ENCODE measurements at regions not wholly inside any gene's neighbourhood (a gene's known extent, or its start where the extent isn't known, plus 50 kb on each side); places are given as distances from the start of the nearest gene placed in this dataset.

DNA sequence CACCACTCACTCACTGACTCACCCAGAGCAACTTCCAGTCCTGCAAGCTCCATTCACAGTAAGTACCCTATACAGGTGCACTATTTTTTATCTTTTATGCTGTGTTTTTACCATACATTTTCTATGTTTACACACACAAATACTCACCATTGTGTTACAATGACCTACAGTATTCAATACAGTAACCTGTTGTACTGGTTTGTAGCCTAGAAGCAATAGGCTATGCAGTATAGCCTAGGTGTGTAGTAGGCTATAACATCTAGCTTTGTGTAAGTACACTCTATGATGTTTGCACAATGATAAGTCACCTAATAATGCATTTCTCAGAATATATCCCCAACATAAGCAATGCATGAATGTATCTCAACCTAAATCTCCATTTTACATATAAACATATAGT lies 541.1 kb downstream of the NR2F1-AS1 start:
- no peaks in the 10 kb centered on the region for H3K9me3 ChIP-seq
- in situ Hi-C loops (cut with MboI; ENCODE audit: low pct_ligation_motif_present in 1 of 4, low pct_unique_long_range_greater_than_20kb in 1 of 4, low sequenced_read_pairs in 3 of 4) (no loop called here), intact Hi-C loops (cut with DNase I; ENCODE audit: low total_unique reads) (no loop called here)
- H3K36me3 ChIP-seq: no peaks in the 10 kb centered on the region
- no peaks in the 10 kb centered on the region for H3K4me1 ChIP-seq
- no peaks in the 10 kb centered on the region for H3K27me3 ChIP-seq
- no peak overlapping the region for H3K27ac ChIP-seq
- H3K4me3 ChIP-seq: no peak overlapping the region
- no peak for DNase-seq
- TF ChIP-seq POLR2A (IDR thresholded peaks at IDR 0.05) (no peak), EP300 (IDR thresholded peaks at IDR 0.05; ENCODE audit: low read depth) (no peak), POLR2AphosphoS5 (IDR thresholded peaks at IDR 0.05) (no peak)
- TF ChIP-seq, protein P1, sequence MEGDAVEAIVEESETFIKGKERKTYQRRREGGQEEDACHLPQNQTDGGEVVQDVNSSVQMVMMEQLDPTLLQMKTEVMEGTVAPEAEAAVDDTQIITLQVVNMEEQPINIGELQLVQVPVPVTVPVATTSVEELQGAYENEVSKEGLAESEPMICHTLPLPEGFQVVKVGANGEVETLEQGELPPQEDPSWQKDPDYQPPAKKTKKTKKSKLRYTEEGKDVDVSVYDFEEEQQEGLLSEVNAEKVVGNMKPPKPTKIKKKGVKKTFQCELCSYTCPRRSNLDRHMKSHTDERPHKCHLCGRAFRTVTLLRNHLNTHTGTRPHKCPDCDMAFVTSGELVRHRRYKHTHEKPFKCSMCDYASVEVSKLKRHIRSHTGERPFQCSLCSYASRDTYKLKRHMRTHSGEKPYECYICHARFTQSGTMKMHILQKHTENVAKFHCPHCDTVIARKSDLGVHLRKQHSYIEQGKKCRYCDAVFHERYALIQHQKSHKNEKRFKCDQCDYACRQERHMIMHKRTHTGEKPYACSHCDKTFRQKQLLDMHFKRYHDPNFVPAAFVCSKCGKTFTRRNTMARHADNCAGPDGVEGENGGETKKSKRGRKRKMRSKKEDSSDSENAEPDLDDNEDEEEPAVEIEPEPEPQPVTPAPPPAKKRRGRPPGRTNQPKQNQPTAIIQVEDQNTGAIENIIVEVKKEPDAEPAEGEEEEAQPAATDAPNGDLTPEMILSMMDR (IDR thresholded peaks at IDR 0.05): no peak

DNA sequence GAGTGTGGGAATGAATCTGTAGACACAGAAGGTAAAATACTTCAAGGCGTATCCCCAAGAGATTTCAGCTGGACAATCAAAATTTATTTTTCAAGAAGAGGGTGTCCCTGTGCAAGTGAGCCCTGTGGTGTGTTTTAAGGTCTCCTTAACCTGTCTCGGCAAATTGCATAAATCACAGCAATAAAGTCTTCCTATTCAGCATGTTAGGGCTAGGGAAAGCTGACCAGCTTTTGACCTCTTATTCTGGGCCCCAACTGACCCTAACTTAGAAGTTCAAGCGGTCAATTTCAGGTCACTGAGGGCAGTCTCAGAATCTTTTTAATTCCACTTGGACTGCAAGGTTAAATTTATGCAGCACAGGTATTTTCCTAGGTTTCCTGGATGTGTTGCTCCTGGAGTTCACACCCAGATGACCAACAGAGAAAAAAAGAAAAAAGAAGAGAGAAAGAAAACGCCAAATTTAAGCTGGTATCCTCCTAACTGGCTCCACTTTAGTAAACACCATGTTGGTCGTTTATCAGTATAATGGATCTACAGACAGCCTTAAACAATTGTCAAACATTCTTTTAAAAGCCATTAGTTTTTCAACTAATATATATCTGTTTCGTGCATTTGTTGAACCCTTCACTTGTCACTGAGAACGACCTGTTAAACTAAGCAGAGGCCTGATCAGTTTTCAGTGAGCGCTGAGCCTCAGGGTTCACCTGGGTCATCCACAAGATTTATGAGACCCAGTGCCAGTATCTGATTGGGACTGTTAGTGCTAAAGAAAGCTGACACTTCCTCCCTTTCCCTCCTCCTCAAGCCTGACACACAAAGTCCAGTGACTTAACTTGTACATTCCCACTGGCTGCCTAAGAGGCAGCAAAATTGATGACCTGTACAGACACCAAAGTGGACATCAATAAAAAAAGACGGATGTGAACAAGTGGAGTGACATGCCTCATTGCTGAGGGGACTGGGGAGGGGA lies 546.1 kb downstream of the NR2F1-AS1 start:
- no peak for TF ChIP-seq POLR2AphosphoS5 (IDR thresholded peaks at IDR 0.05)
- TF ChIP-seq, protein P1 (IDR thresholded peaks at IDR 0.05): no peak
- TF ChIP-seq POLR2A (IDR thresholded peaks at IDR 0.05): no peak
- no peak for TF ChIP-seq EP300 (IDR thresholded peaks at IDR 0.05; ENCODE audit: low read depth)
- Histone ChIP-seq H3K36me3 (no peaks in the 10 kb centered on the region), H3K9me3 (no peaks in the 10 kb centered on the region), H3K4me1 (no peaks in the 10 kb centered on the region), H3K27me3 (no peaks in the 10 kb centered on the region), H3K4me3 (no peak overlapping the region), H3K27ac (no peak overlapping the region)
- DNase-seq: no peak
- WGBS, 2 donors (ENCODE audit: low coverage in 1 of 2): 72% methylated on average over 7 to 9 of the region's 9 CpGs
- intact Hi-C loops (cut with DNase I; ENCODE audit: low total_unique reads) (no loop called here), in situ Hi-C loops (cut with MboI; ENCODE audit: low pct_ligation_motif_present in 1 of 4, low pct_unique_long_range_greater_than_20kb in 1 of 4, low sequenced_read_pairs in 3 of 4) (no loop called here)

DNA sequence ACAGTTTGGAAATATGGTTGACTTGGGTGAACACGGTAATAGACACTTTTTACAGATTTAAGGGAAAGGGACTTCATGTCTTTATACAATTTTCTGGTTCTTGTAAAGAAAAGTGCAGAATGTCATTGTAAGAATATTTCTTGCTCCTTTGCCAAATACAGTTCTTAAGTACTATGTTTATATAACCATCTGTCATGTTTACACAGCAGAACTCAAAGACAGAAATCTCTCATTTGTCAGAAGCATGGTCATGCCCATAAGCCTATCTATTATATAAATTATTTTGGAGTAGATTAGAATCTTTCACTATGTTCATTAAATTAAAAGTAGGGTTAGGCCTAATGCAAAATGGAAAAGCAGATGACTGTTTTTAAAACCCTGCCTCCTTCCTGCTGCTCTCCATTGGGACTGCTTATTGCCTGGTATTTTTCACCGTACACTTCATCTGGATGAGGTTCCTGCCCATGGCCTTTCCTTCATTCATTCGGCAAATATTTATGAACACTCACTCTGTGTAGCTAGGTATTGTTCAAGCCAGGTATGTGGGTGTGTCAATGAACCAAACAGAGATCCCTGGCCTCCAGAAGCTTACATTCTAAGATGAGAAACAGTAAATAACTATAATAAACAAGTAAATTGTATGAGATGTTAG lies 558.1 kb downstream of the NR2F1-AS1 start:
- H3K36me3 ChIP-seq: no peaks in the 10 kb centered on the region
- no peak for TF ChIP-seq EP300 (IDR thresholded peaks at IDR 0.05; ENCODE audit: low read depth)
- TF ChIP-seq, protein P1 (IDR thresholded peaks at IDR 0.05): no peak
- no peak for TF ChIP-seq POLR2A (IDR thresholded peaks at IDR 0.05)
- no peak for TF ChIP-seq POLR2AphosphoS5 (IDR thresholded peaks at IDR 0.05)
- H3K4me1 ChIP-seq: no peaks in the 10 kb centered on the region
- DNase-seq: no peak
- in situ Hi-C loops (cut with MboI; ENCODE audit: low pct_ligation_motif_present in 1 of 4, low pct_unique_long_range_greater_than_20kb in 1 of 4, low sequenced_read_pairs in 3 of 4): no loop called here
- no peak overlapping the region for H3K4me3 ChIP-seq
- no peak overlapping the region for H3K27ac ChIP-seq
- H3K27me3 ChIP-seq: no peaks in the 10 kb centered on the region
- intact Hi-C loops (cut with DNase I; ENCODE audit: low total_unique reads): no loop called here
- no peaks in the 10 kb centered on the region for H3K9me3 ChIP-seq
- WGBS, 2 donors (ENCODE audit: low coverage in 1 of 2): 69 to 79% methylated on average over 3 of the region's 3 CpGs

DNA sequence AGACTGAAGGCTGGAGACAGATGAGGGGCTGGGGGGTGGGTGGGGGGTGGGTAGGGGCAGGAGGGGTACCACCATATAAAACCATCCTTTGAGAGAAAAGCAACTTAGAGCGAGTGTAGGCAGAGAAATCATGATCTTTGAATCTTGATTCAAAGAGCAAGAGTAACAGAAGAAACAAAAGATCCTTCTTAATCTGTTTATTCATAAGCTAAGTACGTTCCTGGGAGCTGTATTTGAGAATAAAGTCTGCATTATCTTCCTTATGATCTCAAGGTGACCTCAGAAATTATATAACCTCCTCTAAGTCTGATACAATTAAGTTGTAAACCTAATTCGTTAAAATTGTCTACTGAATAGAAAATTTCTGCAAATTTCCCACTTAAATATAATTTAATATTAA lies 558.8 kb downstream of the NR2F1-AS1 start:
- 42 to 50% methylated on average over 3 of the region's 3 CpGs for WGBS, 2 donors (ENCODE audit: low coverage in 1 of 2)
- no peaks in the 10 kb centered on the region for H3K9me3 ChIP-seq
- TF ChIP-seq POLR2A (IDR thresholded peaks at IDR 0.05) (no peak), EP300 (IDR thresholded peaks at IDR 0.05; ENCODE audit: low read depth) (no peak), POLR2AphosphoS5 (IDR thresholded peaks at IDR 0.05) (no peak)
- TF ChIP-seq, protein P1 (IDR thresholded peaks at IDR 0.05): no peak
- in situ Hi-C loops (cut with MboI; ENCODE audit: low pct_ligation_motif_present in 1 of 4, low pct_unique_long_range_greater_than_20kb in 1 of 4, low sequenced_read_pairs in 3 of 4) (no loop called here), intact Hi-C loops (cut with DNase I; ENCODE audit: low total_unique reads) (no loop called here)
- H3K27ac ChIP-seq: no peak overlapping the region
- no peaks in the 10 kb centered on the region for H3K36me3 ChIP-seq
- no peak overlapping the region for H3K4me3 ChIP-seq
- no peaks in the 10 kb centered on the region for H3K27me3 ChIP-seq
- DNase-seq: no peak
- no peaks in the 10 kb centered on the region for H3K4me1 ChIP-seq
